HG03342 (cell line): ENCODE measurements at regions not wholly inside any gene's neighbourhood (a gene's known extent, or its start where the extent isn't known, plus 50 kb on each side); places are given as distances from the start of the nearest gene placed in this dataset.

ENCODE experiments used
- ATAC-seq: cut with Tn5 transposase; IDR thresholded peaks from one replicate; pipeline ENCODE4 v1.9.1; 2021; ENCODE audit warnings: mild to moderate bottlenecking, moderate library complexity; ENCODE audit not compliant: unreplicated experiment

DNA sequence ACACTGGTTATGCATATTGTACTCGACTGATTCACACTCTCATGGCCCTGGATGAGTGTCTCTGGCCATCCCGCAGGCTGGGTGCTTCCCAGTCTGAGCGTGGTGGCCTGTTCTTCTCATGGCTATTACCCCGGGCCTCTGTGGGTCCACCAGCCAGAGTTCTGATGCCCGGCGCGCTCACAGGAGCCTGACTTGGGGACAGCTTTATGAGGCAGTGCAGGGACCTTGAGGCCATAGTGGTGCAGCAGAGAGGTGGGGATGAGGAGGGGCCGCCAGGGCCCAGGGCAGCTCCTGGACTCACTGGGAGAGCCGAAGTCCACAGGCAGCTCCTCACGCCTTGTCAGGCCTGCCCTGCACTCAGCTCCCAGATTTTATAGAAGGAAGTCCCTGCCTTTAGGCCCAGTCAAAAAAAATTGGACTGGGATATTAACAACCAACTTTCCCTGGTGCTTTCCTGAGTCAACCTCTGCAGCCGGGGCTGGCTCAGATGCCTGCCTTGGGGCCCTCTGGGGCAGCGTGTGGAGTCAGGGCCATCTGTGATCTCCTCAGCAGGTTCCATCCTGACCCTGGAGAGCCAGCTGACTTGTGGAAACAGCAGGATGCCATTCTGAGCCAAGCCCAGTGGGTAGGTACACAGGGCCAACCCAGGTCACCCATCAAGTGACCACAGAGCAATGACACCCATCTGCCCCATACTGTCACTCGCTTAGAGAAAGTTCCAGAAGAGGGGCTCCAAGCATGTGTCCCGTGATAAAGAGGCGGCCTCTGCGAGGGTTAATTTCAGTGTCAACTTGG lies 89.4 kb upstream of the DIO3 start:
- ATAC-seq, result no peak

DNA sequence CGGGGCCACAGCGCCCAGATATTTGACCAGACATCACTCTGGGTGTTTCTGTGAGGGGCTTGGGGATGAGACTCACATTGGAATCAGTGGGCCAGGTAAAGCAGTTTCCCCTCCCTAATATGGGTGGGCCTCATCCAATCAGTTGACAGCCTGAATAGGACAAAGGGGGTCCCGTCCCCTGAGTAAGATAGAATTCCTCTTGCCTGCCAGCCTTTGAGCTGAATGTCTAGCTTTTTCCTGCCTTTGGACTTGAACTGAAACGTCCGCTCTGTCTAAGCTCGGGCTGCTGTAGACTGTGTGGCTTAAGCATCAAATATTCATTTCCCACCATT lies 88.8 kb upstream of the DIO3 start:
- no peak for ATAC-seq

DNA sequence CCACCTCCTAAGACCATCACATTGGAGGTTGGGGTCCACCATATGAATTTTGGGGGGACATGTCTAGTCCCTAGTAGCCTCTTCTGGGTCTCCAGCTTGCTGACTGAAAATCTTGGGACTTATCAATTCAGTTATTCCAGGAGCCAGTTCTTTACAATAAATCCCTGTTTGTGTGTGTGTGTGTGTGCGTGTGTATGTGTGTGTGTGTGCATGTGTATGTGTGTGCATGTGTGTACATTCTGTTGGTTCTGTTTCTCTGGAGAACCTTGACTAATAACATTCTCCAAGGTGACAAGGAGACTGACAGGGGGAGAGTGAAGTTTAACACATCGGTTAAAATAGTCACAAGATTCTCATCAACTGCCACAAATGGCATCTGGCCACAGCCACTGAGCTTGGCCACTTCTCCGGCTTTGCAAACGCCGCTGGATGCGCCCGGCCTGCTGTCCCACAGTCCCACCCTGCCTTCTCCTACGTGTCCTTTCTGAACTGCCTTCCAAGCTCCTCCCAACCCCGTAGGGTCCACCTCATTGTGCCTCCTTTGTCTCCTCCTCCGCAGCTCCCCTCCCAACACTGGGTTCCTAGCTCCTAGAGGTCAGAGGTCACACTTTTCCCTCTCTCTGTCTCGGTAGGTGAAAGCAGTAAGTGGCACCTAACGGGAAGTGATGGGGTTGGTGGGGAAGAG lies 88.1 kb upstream of the DIO3 start:
- no peak for ATAC-seq

DNA sequence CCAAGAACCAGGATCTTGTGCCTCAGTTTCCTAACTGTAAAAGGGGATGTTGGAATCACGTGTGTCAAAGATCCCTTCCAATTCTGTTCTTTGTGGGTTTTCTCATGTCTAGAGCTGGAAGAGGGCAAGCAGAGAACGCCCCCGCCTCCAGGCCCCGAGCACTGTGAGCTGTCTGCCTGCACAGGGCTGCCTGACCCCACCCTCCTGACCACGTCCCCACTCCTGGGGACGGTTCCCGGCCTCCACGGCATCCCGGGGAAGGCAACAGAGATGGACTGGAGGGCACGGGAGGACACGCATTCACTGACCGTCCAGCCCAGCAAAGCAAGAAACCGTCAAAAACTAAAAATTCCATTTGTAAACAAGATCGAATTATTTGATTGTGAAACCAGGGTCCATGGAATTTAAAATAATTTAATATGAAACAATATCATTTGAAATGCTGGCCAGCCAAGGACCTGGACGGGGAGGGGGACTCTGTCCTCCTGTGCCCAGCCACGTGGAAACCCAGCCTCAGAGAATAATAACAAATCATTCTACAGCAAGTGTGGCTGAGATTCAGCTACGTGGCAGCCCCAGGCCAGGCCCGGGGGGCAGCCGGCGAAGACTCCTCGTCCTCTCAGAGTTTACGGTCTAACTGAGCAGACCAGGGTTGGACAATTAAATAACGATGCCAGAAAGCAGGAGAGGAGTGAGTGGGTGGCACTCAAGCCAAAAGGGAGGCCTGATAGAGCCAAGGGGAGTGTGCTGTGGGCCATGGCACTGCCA lies 87.3 kb upstream of the DIO3 start:
- no peak for ATAC-seq

DNA sequence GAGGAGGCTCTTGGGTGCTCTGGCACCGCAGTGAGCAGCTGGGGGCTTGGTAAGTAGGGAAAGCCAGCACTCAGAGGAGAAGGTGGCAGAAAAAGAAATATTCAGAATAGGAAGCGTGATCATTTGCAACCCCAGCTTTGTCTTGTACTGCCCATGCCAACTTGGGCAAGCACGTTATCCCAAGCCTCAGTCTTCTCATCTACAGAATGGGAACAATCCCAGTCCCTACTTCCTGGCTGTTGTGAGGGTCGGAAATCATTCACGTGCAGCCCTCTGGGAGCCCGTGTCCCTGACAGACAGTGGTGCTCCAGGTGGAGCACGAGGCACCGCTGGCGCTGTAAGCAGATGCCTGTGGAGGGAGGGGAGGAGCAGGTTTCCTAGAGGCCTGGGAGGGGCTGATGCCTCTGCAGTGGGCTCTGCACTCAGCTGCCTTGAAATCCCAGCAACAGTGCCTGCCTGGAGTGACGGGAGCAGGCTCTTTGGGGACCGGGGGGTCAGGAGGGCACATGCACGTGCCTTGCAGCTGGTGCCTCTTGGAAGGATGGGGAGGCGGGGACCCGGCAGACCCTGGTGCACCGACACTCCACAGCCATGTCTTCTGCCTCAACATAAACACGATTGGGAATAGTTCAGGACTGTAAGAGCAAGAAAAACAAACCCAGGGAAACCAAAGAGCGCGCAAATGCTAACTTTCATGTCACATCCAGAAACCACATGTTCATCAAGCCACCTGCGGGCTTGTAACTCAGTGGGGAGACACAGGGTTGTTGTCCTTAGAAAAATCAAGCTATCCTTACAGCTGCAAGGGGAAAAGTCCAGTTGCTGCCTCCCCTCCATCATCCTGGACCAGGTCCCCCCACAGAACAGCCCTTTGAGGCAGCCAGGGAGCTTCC lies 86.5 kb upstream of the DIO3 start:
- no peak for ATAC-seq

DNA sequence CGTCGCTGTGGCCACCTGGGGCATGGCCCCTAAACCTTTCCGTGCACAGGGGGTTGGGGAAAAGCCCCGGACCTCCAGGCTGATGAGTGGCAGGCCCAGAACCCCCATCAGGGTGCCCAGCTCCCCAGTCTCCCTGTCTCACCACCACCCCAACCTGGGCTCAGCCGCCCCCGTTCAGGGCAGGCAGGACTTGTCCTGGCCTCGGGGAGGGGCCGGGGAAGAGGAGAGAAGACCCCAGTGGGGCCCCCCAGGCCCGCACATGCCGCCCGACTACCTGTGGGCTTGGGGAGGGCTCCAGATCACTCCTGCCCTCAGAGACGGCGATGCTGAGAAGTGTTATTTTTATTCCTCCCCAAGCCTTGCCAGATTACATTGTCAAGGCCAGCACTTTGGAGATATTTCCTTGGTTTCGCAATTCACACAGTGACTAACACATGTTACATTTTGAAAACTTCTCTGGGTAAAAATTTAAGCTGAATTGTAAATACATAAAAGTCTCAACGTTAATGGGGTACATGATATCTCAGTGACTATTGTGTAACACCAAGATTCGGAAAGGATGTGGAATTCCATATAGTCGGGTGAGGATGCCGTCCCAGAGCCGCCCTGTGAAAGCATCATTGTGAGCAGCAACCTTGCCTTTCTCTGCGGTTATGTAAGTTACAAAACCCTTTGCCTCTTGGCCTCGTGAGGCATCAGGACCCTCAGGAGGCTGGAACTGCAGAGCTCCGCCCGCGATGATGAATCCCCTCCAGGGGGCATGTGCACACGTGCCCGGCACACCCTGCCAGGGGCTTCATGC lies 85.6 kb upstream of the DIO3 start:
- no peak for ATAC-seq

DNA sequence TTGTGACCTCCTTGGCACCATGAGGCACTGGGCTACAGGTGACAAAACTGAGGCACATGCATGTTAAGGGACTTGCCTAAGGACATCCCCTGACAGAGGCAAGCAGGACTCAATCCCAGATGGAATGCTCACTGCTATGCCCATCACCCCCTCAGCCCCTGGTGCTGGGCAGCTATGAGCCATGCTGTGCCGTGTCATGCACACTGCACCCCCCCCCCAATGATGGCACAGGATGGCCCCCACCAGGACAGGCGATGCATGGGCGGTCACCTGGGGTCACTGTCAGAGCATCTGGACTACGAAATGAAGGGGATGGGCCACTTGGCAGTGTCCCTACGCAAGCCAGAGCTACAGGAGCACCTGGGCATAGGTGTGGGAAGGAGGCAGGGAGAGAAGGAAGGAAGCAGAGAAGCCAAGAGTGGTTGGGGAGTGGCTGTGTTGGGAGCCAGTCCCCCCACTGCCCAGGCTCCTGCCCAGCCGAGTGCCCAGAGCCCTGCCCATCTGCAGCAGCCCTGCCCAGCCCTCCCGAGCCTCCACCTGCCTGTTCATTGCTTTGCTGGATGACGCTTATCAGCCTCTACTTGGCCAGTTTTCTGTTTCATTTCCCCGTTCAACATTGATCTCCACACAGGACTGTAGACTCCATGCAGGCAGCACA lies 84.9 kb upstream of the DIO3 start:
- ATAC-seq, result no peak

DNA sequence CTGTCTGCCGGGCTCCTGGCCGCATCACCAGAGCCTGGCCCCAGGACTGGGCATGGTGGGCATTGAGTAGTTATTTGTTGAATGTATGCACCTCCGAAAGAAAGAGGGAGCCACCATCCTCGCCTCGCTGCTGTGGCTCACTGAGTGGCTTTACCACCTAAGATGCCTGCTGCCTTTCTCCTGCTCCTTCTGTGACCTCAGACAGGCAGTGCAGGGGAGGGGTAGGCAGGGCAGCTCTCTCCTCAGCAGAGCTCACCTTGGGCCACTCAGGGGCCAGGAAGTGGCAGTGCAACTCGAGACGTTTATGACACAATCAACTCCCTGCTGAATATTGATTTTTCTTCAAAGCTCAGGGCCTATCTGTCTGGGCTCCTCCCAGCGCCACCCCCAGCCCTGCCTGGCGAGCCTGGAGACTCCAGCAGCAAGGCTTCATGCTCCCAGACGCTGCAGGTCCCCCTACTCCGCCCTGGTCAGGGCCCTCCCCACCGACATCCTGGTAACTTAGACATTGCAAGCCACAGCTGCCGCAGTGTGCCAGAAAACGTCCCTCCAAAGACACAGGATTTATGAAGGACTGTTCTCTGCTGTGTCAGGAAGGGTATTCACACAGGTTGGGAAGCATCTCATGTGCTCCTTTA lies 84.3 kb upstream of the DIO3 start:
- ATAC-seq, result no peak

DNA sequence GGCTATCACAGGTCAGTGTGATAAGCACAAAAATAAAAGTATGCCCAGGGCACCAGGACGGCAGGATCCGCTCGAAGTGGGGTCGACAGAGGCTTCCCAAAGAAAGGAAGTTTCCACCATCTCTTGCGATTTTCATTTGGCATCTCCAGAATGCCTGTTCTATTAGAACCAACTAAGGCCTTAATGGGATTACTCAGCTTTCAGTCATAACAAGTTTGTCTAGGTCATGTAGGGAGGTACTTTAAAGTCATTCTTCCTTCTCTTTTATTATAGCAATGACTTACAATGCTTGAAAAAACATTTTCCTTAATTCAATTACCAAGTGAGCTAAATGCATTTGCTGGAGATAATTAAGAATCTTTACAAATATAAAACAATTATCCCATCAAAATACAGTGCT lies 83.6 kb upstream of the DIO3 start:
- no peak for ATAC-seq

DNA sequence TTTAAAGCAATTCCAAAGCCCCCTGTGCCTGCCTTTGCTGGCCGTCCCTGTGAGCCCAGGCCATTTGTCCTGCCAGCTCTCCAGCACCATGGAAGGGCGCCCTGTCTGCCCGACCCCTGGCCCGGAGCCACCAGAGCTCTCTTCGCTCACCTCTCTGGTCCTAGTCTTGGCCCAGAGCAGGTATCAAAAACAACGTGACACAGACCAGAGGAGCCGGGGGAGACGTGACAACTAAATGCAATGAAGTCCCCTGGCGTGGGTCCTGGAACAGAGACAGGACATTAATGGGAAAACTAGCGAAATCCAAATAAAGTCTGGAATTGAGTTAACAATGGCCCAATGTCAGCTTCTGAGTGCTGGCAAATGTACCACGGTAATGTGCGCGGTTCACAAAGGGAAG lies 83.2 kb upstream of the DIO3 start:
- ATAC-seq, result no peak

DNA sequence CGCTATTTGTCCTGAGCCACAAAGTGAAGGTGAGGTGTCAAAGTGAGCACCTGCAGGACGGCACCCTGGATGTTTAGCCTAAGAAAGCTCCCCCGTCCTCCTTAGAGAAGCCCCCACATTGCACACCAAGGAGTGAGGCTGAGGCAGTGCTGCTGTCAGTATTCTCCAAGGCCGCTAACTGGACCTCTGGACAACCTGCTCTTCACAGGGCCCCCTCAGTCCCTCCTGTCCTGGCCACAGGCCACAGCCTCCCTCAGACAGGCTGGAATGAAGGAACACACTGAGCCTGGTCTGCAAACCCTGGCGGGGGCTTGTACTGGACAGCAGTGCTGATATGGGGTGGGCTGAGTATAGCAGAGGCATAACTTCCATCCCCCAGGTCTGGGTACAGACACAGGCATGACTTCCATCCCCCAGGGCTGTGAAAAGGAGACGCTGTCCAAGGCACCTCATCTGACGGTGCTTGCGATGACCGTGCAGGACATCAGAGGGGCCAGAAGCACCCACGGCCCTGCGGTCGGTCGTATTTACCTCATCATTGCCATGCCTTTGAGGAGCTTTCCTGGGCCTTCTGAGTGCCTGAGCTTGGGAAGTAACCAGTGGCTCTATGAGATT lies 82.4 kb upstream of the DIO3 start:
- no peak for ATAC-seq

DNA sequence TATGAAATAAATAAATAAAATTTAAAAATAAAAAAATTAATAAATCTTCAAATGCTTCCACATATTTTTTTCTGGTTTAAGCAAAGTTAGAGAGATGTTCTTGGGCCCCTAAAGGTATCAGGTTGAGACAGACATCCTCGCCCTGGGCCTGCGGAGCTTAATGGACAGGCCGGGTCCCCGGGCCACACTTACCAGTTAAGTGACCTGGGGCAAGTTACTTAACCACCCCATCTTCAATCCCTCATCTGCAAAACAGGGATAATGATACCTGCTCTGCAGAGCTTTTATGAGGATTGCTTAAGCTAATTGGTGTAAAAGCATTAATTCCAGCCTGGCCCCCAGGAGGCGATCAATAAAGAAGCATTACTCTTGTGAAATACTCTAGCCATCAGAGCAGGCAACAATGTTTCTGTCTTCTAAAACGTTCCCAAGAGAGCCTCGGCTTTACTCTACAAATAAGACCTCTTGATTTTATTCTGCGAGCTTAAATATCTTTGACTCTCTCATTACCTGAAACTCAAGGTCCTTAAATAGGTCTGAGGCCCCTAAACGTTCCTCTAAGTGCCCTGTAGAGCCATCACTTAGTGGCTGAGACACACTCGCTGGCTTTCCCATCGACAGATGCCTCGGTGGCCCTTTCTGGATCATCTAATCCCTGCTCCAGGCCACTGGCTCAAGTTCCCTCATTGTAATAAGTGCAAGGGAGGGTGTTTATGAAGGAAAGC lies 81.1 kb upstream of the DIO3 start:
- no peak for ATAC-seq

DNA sequence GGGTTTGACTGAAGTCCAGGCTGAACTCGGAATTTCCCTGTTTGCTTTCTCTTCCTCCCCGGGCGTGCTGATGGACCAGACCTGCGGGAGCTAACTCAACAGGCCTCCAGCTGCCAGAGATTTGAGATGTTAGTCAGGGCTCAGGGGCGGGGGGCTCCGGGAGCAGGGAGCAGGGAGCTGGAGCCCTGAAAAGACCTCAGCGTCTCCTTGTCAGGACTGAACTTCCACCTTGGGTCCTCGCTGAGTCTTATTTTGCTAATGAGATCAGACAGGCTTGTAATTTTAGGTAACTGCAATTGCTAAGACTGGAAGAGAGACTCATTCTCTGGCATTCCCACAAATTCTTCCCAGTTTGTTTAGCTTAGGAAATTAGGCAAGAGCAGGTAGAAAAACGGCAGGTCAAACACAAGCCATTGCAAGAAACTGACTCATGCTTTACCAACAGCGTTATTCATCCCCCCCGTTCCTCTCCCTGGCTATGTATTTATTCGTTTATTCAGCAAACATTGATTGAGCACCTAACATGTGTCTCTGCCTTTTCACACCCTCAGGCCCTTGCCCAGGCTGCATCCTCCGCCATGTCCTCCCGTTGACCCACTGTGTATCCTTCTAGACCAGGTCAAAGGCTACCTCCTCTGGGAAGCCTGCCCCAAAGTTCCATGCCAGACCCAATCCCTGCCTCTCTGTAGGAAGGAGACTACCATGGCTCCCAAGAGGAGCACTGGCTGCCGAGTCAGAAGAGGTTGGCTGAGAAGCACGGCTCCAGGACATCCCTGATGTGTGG lies 80.4 kb upstream of the DIO3 start:
- ATAC-seq, result no peak

DNA sequence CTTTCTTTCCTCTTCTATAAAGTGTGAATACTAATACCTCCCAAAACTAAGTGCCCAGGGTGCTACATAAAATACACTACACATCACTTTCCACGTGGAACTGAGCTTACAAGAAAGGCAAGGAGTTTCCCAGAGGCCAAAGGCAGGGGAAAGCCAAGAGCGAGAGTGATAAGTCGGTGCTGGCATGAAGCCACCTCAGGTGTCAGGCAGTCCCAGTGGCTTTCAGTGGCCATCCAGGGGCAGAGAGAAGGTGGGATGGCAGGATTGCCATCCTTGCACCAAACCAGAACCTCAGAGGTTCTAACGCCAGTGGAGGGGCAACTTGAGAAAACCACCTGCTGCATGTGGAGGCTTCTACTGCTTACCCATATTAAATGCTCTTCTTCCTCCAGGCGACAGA lies 79.7 kb upstream of the DIO3 start:
- no peak for ATAC-seq

DNA sequence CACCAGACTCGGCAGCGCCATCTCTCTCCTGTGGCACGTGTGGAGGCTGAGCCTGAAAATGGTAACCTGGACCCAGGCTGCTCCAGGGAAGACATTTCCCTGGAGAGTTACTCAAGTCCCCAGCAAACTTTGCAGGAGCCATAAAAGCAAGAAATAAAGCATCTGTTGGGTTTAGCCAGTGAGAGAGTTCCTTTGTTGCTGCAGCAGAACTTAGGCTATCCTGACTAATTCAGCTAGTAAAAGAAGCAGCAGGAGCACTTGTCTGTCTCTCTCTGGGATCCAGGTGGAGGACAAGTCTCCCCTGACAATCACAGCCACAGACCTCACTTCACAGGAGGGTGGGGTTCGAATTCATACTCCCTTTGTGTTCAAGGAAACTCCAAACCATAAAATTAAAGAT lies 79.2 kb upstream of the DIO3 start:
- no peak for ATAC-seq

DNA sequence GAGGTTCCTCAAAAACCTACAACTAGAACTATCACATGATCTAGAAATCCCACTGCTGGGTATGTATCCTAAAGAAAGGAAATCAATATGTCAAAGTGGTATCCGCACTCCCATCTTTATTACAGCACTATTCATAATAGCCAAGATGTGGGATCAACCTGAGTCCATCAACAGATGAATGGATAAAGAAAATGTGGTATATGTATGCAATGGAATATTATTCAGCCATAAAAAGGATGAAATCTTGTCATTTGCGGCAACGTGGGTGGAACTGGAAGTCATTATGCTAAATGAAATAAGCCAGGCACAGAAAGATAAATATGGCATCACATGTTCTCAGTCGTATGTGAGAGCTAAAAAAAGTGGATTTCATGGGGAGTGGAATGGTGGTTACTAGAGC lies 77.5 kb upstream of the DIO3 start:
- no peak for ATAC-seq

DNA sequence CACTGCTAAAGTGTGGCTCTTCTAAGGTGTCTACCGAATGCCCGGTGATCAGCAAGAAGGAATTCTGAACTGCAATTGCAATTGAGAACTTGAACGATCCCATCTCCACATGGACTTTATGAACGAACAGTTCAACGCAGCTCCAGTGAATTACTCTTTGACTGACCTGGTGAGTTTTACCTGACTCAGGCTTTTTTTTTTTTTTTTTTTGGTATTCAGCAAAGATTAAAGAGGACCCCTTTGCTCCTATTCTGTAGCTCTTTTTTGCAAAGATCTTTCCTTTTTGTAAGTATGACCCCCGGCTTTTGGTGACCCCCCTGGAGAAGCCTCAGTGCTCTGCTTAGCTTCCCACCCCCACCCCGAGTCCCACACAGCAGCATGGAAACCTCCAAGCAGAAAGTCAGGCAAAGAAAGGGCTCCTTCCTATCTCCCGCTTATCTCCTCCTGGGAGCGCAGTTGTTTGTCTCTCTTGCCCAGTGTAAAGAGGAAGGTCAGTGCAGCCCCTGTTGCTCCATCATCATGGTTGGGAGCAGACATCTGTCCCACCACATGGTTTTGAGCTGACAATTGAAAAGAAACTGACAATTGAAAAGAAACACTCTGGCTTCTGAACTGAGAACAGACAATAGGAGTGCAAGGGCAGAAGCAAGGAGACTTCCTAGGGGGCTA lies 72.1 kb upstream of the DIO3 start:
- ATAC-seq, result no peak
